ENCODE measurements at regions not wholly inside any gene's neighbourhood (a gene's known extent, or its start where the extent isn't known, plus 50 kb on each side); places are given as distances from the start of the nearest gene placed in this dataset.

- DNase-seq = no peak
Observed at GRCh38 chr15:93469994-93470393, 381.0 kb upstream of the RGMA start.

DNA sequence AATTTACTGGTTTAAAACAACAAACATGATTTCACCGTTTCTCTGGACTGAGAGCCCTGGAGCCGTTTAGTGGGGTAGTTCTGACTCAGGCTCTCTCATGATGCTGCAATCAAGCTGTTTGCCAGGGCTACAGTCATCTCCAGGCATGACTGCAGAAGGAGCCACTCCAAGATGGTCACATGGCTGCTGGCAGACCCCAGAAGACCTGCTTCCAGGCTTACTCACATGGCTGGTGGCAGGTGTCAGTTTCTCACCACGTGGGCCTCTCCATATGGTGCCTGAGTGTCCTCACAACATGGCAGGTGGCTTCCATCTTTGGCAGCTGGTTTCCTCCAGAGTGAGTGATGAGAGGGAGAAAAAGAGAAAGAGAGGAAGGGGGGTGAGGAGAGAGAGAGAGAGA is 378.3 kb upstream of the RGMA start:
- DNase-seq = no peak

DNA sequence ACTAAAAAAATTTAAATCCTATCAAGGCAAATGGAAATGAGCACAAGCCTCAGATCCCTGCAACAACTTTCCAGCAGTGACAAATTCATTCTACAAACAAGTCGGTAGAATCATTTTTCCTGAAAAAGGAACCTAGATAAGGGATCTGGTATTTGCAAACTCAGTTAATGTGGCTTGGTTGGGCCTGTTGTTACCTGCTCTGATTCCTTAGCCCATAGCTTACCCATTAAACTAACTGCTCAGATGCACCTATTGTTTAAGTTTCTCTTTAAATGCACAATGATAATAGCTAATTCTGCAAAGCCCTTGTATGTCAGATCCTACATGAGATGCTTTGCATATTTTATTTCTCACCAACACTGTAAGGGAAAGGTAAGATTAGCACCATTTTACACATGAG is 377.4 kb upstream of the RGMA start:
- no peak for DNase-seq

- DNase-seq = no peak
Observed at GRCh38 chr15:93462690-93463089, 373.7 kb upstream of the RGMA start.

- no peak for DNase-seq
Observed at GRCh38 chr15:93460717-93461116, 371.7 kb upstream of the RGMA start.

DNA sequence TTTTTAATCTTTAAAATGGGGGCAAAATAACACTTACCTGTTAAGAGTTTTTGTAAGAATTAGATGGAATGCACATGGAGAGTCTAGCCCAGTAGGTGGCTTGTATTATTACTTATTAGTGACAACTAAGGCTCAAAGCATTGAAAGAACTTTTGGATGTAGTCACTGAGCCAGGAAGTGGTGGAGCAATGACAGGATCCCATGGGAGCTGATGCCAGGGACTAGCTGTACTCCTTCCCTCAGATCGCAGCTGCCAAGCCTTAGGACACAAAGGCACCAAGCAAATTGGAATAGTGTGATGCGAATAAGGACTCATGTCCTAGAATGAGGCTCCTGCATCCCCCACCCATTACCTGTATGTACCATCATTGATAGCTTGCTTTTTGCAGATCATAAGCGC is 370.4 kb upstream of the RGMA start:
- DNase-seq = no peak

- no peak for DNase-seq
Observed at GRCh38 chr15:93458597-93458996, 369.6 kb upstream of the RGMA start.

DNA sequence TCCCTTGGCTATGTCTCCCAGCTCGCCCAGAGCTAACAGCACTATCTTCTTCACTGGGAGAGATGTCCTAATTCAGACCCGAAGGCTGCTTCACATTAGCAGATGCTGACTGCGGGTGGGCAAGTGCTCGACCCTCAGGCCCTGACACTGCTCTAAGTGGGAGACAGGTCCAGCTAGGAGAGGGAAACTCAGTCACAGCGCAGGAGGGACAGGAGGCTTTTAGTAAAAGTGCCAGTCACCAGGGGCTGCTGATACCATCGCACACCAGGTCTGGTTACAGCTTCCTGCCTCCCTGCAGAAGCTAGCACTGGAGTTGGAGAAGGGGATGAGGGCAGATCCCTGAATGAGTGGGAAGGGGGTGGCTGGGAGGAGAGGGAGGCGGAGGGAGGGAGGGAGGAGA is 365.8 kb upstream of the RGMA start:
- DNase-seq = no peak

DNA sequence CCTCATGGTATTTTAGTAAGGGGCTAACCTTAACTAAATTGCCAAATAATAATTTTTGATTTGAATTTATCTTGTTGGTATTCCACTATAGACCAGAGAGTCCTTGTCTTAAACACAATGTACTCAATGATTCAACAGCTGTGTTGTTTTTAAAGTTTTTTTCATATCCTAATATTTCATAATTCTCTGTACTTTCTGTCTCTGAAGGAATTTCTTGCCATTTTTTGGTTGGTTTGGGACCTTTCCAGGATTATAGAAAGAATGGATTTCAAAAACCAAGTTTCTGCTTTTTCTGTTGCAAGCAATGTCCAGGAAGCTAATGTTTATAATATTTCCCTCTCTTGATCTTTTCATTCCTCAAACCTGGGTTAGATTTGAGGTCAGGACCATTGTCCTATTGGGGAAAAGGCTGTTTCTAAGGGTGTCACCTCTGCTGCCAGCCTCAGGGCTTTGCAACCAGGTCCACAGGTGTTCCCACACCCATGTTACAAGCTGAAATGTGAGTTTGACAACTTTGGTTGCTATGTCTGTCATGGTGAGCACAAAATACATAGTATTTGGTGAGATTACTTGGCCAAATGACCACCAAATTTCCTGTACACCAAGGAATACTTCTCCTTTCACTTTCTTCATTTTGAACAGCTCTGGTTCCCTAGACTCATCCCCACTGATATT is 363.7 kb upstream of the RGMA start:
- no peak for DNase-seq

DNA sequence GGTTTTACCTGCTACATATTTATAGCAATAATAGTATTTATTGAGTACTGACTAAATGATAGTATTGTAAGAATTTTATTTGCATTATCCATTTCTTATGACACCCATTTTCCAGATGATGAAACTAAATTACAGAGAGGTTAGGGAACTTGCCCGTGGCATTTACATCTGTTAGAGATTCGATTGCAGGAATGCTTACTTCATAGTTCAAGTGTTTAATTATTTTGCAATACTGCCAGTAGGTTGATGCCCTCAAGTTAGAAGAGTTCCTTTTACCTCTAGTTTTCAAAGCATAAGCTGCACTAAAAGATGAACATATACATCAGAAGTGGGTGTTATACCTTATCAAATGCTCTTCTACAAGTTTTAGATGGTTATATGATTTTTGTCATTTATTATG is 362.8 kb upstream of the RGMA start:
- peak; percentile 12 for DNase-seq

DNA sequence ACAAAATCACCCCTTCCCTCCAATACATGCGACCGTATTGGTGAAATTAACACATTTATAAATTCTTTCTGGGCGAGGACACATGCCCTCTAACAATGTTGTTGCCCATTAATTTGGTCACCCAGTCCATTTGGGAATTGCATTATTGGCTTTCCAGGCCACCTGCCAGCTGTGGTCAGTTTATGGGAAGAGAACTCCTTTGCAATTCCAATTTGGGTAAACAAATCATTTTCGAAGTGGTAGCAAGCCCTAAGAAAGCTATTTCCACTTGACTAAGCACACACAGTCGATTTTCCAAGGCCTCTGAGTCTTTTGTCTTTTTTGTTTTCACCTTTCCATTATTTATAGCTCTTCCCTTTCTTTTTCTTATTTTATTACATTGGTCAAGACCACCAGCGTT is 362.3 kb upstream of the RGMA start:
- no peak for DNase-seq

GRCh38 chr15:93449798-93450197 is 360.8 kb upstream of the RGMA start:
- DNase-seq = no peak

GRCh38 chr15:93438310-93438709 is 349.3 kb upstream of the RGMA start:
- DNase-seq = no peak

GRCh38 chr15:93432474-93432873 is 343.5 kb upstream of the RGMA start:
- DNase-seq = no peak

- no peak for DNase-seq
Observed at GRCh38 chr15:93428807-93429351, 339.9 kb upstream of the RGMA start.

- DNase-seq = no peak
Observed at GRCh38 chr15:93428150-93428549, 339.1 kb upstream of the RGMA start.

GRCh38 chr15:93424131-93424530 is 335.1 kb upstream of the RGMA start:
- no peak for DNase-seq

GRCh38 chr15:93422476-93422875 is 333.5 kb upstream of the RGMA start:
- DNase-seq = no peak

GRCh38 chr15:93420477-93420876 is 331.5 kb upstream of the RGMA start:
- DNase-seq = no peak

- no peak for DNase-seq
Observed at GRCh38 chr15:93420050-93420452, 331.0 kb upstream of the RGMA start.

GRCh38 chr15:93418566-93418965 is 329.6 kb upstream of the RGMA start:
- DNase-seq = no peak

DNA sequence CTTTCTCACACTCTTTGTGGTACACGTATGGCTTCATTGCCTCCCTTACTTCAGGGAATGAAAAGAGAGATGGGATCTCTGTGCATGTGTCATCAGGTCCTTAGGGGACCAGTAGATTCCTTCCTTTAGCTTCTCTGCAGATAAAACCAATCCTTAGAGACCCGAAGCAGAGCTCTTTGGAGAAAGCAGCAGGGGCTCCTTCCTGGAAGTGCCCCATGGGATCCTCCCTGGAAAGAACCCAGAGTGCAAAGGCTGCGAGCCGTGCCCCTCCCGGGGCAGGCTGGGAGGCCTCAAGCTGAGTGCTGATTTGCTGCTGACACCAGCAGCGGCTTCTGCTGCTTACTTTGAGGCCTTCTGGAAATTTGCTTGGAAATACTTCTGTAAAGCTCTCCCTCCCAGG is 328.6 kb upstream of the RGMA start:
- DNase-seq = no peak

DNA sequence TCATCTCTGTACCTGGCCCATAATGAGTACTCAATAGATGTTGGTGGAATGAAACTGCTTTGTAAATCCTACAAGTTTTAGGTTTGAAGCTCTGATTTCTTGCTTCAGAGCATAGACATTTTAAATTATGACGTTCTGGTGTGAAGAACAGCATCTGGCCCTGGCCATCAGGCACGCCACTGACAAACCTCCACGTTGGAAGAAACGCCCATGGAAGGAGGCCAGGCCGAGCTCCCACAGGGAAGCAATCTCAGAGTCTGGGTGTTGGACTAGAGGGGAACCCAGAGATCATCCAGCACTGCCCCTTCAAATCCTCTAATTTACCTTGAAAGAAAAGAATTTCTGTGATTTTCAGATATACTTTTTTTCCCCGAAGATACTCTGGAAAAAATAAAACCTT is 328.1 kb upstream of the RGMA start:
- DNase-seq = no peak

- no peak for DNase-seq
Observed at GRCh38 chr15:93415576-93415975, 326.6 kb upstream of the RGMA start.

DNA sequence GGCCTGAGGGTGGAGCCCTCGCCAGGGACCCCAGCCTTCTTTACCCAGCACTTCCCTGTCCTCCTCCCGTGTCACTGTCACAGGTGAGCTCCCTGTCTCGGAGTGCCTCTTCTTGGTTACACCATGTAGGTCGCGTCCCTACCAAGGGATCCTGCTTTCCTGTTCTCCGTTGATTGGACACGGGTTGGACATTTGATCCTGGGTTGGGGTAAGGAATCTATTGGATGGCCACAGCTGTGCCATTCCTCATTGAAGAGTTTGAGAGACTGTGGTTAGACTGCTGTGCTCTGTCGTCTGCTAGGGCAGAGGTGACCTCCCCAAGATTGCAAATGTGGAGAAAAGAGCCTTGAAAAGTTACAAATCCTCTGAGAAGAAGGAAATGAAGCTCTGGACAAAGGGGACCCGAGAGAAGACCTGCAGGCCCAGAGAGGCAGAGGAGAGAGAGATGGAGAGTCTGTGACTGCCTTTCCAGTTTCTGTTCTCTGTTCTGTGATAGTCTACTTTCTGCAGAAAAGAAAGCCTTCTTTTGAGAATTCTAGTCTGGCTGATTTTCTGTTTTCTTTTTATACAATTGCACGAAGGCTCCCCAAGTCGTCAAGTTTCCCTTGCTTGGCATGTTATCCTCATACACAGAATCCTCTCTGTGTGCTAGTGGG is 325.7 kb upstream of the RGMA start:
- no peak for DNase-seq
